NB4 (cell line): ENCODE measurements at regions not wholly inside any gene's neighbourhood (a gene's known extent, or its start where the extent isn't known, plus 50 kb on each side); places are given as distances from the start of the nearest gene placed in this dataset.
"Not testable (repeated sequence)": the region's sequence is repeated elsewhere in the genome, so short reads cannot be mapped to it uniquely, and the experiment has no call there.

Experiments
- POLR2A ChIP-seq: IDR thresholded peaks from 2 replicates; pipeline ENCODE4 v1.6.1; 2011; ENCODE audit warnings: mild to moderate bottlenecking; ENCODE audit not compliant: insufficient read length; ENCODE audit errors: extremely low read depth
- TF ChIP-seq, protein P1 (sequence below): IDR thresholded peaks from one replicate; pipeline ENCODE4 v1.5.1; 2012; ENCODE audit warnings: low read depth, low read length
- TF ChIP-seq, protein P2 (sequence below): IDR thresholded peaks from 2 replicates; pipeline ENCODE4 v1.6.1; 2011; ENCODE audit warnings: low read depth, low read length

DNA sequence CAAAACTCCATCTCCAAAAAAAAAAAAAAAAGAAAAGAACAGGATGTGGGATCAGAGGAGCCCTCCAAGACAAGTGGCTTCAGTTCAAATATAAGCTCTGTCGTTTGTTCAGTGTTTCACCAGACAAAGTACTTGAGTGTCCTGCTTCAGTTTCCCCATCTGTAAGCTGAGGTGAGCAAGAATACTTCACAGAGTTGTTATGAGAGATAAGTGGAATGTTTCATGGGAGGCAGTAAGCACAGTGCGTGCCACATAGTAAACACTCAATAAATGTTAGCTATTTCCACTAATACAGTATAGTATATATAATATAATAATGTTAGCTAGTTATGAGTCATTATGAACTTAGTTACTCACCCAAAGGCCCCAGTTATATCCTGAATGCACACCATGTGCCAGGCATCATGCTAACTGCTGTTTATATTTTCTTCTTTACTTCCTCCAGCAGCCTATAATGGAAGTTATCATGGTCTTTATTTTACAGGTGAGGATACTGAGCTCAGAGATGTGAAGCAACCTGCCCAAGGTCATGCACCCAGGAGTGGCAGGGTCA is 162.5 kb downstream of the NPIPA8 start:
- TF ChIP-seq, protein P1, sequence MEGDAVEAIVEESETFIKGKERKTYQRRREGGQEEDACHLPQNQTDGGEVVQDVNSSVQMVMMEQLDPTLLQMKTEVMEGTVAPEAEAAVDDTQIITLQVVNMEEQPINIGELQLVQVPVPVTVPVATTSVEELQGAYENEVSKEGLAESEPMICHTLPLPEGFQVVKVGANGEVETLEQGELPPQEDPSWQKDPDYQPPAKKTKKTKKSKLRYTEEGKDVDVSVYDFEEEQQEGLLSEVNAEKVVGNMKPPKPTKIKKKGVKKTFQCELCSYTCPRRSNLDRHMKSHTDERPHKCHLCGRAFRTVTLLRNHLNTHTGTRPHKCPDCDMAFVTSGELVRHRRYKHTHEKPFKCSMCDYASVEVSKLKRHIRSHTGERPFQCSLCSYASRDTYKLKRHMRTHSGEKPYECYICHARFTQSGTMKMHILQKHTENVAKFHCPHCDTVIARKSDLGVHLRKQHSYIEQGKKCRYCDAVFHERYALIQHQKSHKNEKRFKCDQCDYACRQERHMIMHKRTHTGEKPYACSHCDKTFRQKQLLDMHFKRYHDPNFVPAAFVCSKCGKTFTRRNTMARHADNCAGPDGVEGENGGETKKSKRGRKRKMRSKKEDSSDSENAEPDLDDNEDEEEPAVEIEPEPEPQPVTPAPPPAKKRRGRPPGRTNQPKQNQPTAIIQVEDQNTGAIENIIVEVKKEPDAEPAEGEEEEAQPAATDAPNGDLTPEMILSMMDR: not testable (repeated sequence)
- not testable (repeated sequence) for TF ChIP-seq POLR2A
- TF ChIP-seq, protein P2, sequence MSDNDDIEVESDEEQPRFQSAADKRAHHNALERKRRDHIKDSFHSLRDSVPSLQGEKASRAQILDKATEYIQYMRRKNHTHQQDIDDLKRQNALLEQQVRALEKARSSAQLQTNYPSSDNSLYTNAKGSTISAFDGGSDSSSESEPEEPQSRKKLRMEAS: not testable (repeated sequence)
